ENCODE measurements at regions not wholly inside any gene's neighbourhood (a gene's known extent, or its start where the extent isn't known, plus 50 kb on each side); places are given as distances from the start of the nearest gene placed in this dataset.

GRCh38 chr11:104565583-104565961, 332.7 kb downstream of the CASP12 start:
- no peak overlapping the region for H3K4me3 ChIP-seq (replicated peaks in 1 of 4; ENCODE audit: control extremely low read depth in 1 of 4, insufficient read depth in 1 of 4, low read depth in 3 of 4, low read length in 4 of 4)
- H4K20me1 ChIP-seq (ENCODE audit: control insufficient read depth, extremely low read depth, insufficient read depth, low read length) = no peaks in the 10 kb centered on the region
- TF ChIP-seq EZH2 (IDR thresholded peaks at IDR 0.05; ENCODE audit: low read length, missing control alignments) (no peak), CTCF (conservative IDR thresholded peaks at IDR 0.05 in 1 of 2, IDR thresholded peaks at IDR 0.05 in 1 of 2; ENCODE audit: low read depth in 1 of 2, low read length in 2 of 2) (no peak)
- H2AFZ ChIP-seq (ENCODE audit: low read length) = no peak overlapping the region
- H3K79me2 ChIP-seq (ENCODE audit: control insufficient read depth, insufficient read depth, low read length) = no peaks in the 10 kb centered on the region
- H3K9ac ChIP-seq (ENCODE audit: insufficient read depth, low read length) = no peak overlapping the region
- no peak for DNase-seq (ENCODE audit: low read depth in 2 of 2)
- H3K27ac ChIP-seq (ENCODE audit: insufficient read depth, low read length) = no peak overlapping the region
- H3K4me2 ChIP-seq (ENCODE audit: extremely low read depth, insufficient read depth, low read length) = no peak overlapping the region
- H3K4me1 ChIP-seq (ENCODE audit: control insufficient read depth, extremely low read depth, insufficient read depth, low read length) = no peaks in the 10 kb centered on the region
- no peaks in the 10 kb centered on the region for H3K36me3 ChIP-seq (ENCODE audit: control insufficient read depth, insufficient read depth, low read length)
- no peaks in the 10 kb centered on the region for H3K27me3 ChIP-seq (ENCODE audit: control insufficient read depth, insufficient read depth, low read length)
- no peaks in the 10 kb centered on the region for H3K9me3 ChIP-seq (ENCODE audit: control insufficient read depth, insufficient read depth, low read depth, low read length)

GRCh38 chr11:104564921-104565582, 333.2 kb downstream of the CASP12 start:
- H4K20me1 ChIP-seq (ENCODE audit: control insufficient read depth, extremely low read depth, insufficient read depth, low read length) = no peaks in the 10 kb centered on the region
- H3K9ac ChIP-seq (ENCODE audit: insufficient read depth, low read length) = no peak overlapping the region
- no peaks in the 10 kb centered on the region for H3K27me3 ChIP-seq (ENCODE audit: control insufficient read depth, insufficient read depth, low read length)
- H2AFZ ChIP-seq (ENCODE audit: low read length) = no peak overlapping the region
- TF ChIP-seq CTCF (conservative IDR thresholded peaks at IDR 0.05 in 1 of 2, IDR thresholded peaks at IDR 0.05 in 1 of 2; ENCODE audit: low read depth in 1 of 2, low read length in 2 of 2) (no peak), EZH2 (IDR thresholded peaks at IDR 0.05; ENCODE audit: low read length, missing control alignments) (no peak)
- no peaks in the 10 kb centered on the region for H3K4me1 ChIP-seq (ENCODE audit: control insufficient read depth, extremely low read depth, insufficient read depth, low read length)
- H3K4me3 ChIP-seq (replicated peaks in 1 of 4; ENCODE audit: control extremely low read depth in 1 of 4, insufficient read depth in 1 of 4, low read depth in 3 of 4, low read length in 4 of 4) = no peak overlapping the region
- no peak for DNase-seq (ENCODE audit: low read depth in 2 of 2)
- H3K36me3 ChIP-seq (ENCODE audit: control insufficient read depth, insufficient read depth, low read length) = no peaks in the 10 kb centered on the region
- H3K79me2 ChIP-seq (ENCODE audit: control insufficient read depth, insufficient read depth, low read length) = no peaks in the 10 kb centered on the region
- H3K9me3 ChIP-seq (ENCODE audit: control insufficient read depth, insufficient read depth, low read depth, low read length) = no peaks in the 10 kb centered on the region
- no peak overlapping the region for H3K4me2 ChIP-seq (ENCODE audit: extremely low read depth, insufficient read depth, low read length)
- H3K27ac ChIP-seq (ENCODE audit: insufficient read depth, low read length) = no peak overlapping the region

- no peak overlapping the region for H3K9ac ChIP-seq (ENCODE audit: insufficient read depth, low read length)
- H3K9me3 ChIP-seq (ENCODE audit: control insufficient read depth, insufficient read depth, low read depth, low read length) = no peaks in the 10 kb centered on the region
- no peaks in the 10 kb centered on the region for H3K36me3 ChIP-seq (ENCODE audit: control insufficient read depth, insufficient read depth, low read length)
- no peak for TF ChIP-seq EZH2 (IDR thresholded peaks at IDR 0.05; ENCODE audit: low read length, missing control alignments)
- TF ChIP-seq CTCF (conservative IDR thresholded peaks at IDR 0.05 in 1 of 2, IDR thresholded peaks at IDR 0.05 in 1 of 2; ENCODE audit: low read depth in 1 of 2, low read length in 2 of 2) = no peak
- H4K20me1 ChIP-seq (ENCODE audit: control insufficient read depth, extremely low read depth, insufficient read depth, low read length) = no peaks in the 10 kb centered on the region
- no peak overlapping the region for H3K27ac ChIP-seq (ENCODE audit: insufficient read depth, low read length)
- no peak overlapping the region for H3K4me2 ChIP-seq (ENCODE audit: extremely low read depth, insufficient read depth, low read length)
- no peaks in the 10 kb centered on the region for H3K79me2 ChIP-seq (ENCODE audit: control insufficient read depth, insufficient read depth, low read length)
- H3K4me1 ChIP-seq (ENCODE audit: control insufficient read depth, extremely low read depth, insufficient read depth, low read length) = no peaks in the 10 kb centered on the region
- no peak for DNase-seq (ENCODE audit: low read depth in 2 of 2)
- H3K4me3 ChIP-seq (replicated peaks in 1 of 4; ENCODE audit: control extremely low read depth in 1 of 4, insufficient read depth in 1 of 4, low read depth in 3 of 4, low read length in 4 of 4) = no peak overlapping the region
- no peak overlapping the region for H2AFZ ChIP-seq (ENCODE audit: low read length)
- H3K27me3 ChIP-seq (ENCODE audit: control insufficient read depth, insufficient read depth, low read length) = no peaks in the 10 kb centered on the region
These were observed 341.5 kb downstream of the CASP12 start for GRCh38 chr11:104556606-104557301.
